ENCODE measurements at regions not wholly inside any gene's neighbourhood (a gene's known extent, or its start where the extent isn't known, plus 50 kb on each side); places are given as distances from the start of the nearest gene placed in this dataset.
"Not testable (repeated sequence)": the region's sequence is repeated elsewhere in the genome, so short reads cannot be mapped to it uniquely, and the experiment has no call there.

DNA sequence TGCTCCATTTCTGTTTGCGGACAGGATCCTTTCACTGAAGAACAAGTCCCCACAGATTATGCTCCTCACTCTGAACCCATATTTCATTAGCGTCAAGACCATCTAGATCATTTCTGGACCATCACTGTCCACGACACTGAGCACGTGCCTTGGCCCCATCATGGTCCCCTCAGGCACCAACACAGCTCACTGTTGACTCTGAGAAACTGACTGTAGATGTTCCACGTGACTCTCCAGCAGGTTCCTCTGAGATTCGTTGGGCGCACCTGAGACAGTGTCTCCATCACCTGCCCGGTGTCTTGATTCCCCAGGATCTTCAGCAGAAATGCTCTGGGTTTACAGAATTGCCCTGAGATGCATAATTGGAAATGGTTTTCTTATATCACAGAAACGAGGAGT lies 985.4 kb downstream of the TMEM121 start:
- no peak for DNase-seq (ENCODE audit: low read depth)
- Histone ChIP-seq H3K9me3 (ENCODE audit: control insufficient read depth, low read length) (no peaks in the 10 kb centered on the region), H3K4me1 (ENCODE audit: control insufficient read depth, insufficient read depth, low read length) (no peaks in the 10 kb centered on the region)

GRCh38 chr14:106513302-106513701 lies 986.9 kb downstream of the TMEM121 start:
- no peak overlapping the region for H3K9ac ChIP-seq (ENCODE audit: low read length)
- no peak overlapping the region for H3K4me3 ChIP-seq (ENCODE audit: low read length)
- H3K27me3 ChIP-seq (replicated peaks; ENCODE audit: control insufficient read depth, insufficient read depth, low read length) = no peaks in the 10 kb centered on the region
- H3K9me3 ChIP-seq (ENCODE audit: control insufficient read depth, low read length) = no peaks in the 10 kb centered on the region
- DNase-seq (ENCODE audit: low read depth) = no peak
- no peaks in the 10 kb centered on the region for H3K4me1 ChIP-seq (ENCODE audit: control insufficient read depth, insufficient read depth, low read length)
- H3K36me3 ChIP-seq (ENCODE audit: control insufficient read depth, insufficient read depth, low read length, severe bottlenecking) = no peaks in the 10 kb centered on the region

More for the DNA sequence above, 985.4 kb downstream of the TMEM121 start:
- Histone ChIP-seq H3K27me3 (replicated peaks; ENCODE audit: control insufficient read depth, insufficient read depth, low read length) (no peaks in the 10 kb centered on the region), H3K36me3 (ENCODE audit: control insufficient read depth, insufficient read depth, low read length, severe bottlenecking) (no peaks in the 10 kb centered on the region), H3K4me3 (ENCODE audit: low read length) (no peak overlapping the region), H3K9ac (ENCODE audit: low read length) (no peak overlapping the region)

DNA sequence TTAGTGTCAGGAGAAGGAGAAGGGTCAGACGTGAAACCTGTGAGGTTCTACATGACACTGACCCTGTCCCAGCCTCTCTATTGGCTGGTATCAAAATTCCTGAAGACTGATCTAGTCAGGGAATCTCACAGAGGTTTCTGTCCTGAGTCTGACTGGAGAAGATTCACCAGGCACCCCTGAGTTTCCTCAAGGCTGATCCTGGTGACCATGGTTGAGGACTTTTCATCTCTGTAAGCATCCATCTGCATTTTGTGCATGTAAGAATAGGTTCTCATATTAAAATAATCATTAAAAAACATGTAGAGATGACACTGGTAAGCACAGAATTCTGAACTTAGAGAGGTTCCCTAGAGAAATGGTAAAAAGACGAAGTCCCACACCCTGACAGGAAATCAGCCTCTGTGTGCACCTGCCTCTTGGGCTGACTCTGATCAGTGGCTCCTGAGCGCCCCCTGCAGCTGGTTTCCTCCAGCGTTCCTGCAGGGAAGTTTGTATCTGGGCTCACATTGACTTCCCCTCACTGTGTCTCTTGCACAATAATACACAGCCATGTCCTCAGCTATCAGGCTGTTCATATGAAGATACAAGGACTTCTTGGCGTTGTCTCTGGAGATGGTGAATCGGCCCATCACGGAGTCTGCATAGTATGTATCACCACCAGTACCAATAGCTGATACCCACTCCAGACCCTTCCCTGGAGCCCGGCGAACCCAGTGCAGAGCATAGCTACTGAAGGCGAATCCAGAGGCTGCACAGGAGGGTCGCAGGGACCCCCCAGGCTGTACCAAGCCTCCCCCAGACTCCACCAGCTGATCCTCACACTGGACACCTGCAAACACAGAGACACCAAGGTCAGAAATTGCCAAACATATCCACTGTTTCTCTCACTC lies 991.9 kb downstream of the TMEM121 start:
- no peak for DNase-seq (ENCODE audit: low read depth)
- no peak overlapping the region for H3K4me3 ChIP-seq (ENCODE audit: low read length)
- H3K4me1 ChIP-seq (ENCODE audit: control insufficient read depth, insufficient read depth, low read length) = no peaks in the 10 kb centered on the region
- H3K9me3 ChIP-seq (ENCODE audit: control insufficient read depth, low read length) = no peaks in the 10 kb centered on the region
- no peak overlapping the region for H3K9ac ChIP-seq (ENCODE audit: low read length)
- no peaks in the 10 kb centered on the region for H3K27me3 ChIP-seq (replicated peaks; ENCODE audit: control insufficient read depth, insufficient read depth, low read length)
- H3K36me3 ChIP-seq (ENCODE audit: control insufficient read depth, insufficient read depth, low read length, severe bottlenecking) = no peaks in the 10 kb centered on the region

- H3K36me3 ChIP-seq (ENCODE audit: control insufficient read depth, insufficient read depth, low read length, severe bottlenecking); DNase-seq (ENCODE audit: low read depth); H3K9me3 ChIP-seq (ENCODE audit: control insufficient read depth, low read length); H3K27me3 ChIP-seq (replicated peaks; ENCODE audit: control insufficient read depth, insufficient read depth, low read length); H3K4me1 ChIP-seq (ENCODE audit: control insufficient read depth, insufficient read depth, low read length); H3K9ac ChIP-seq (ENCODE audit: low read length); H3K4me3 ChIP-seq (ENCODE audit: low read length): not testable (repeated sequence)
Measured at GRCh38 chr14:106522118-106522517, 995.7 kb downstream of the TMEM121 start.

- no peaks in the 10 kb centered on the region for H3K9me3 ChIP-seq (ENCODE audit: control insufficient read depth, low read length)
- H3K36me3 ChIP-seq (ENCODE audit: control insufficient read depth, insufficient read depth, low read length, severe bottlenecking) = no peaks in the 10 kb centered on the region
- DNase-seq (ENCODE audit: low read depth) = no peak
- no peaks in the 10 kb centered on the region for H3K4me1 ChIP-seq (ENCODE audit: control insufficient read depth, insufficient read depth, low read length)
- no peak overlapping the region for H3K4me3 ChIP-seq (ENCODE audit: low read length)
- H3K27me3 ChIP-seq (replicated peaks; ENCODE audit: control insufficient read depth, insufficient read depth, low read length) = no peaks in the 10 kb centered on the region
- no peak overlapping the region for H3K9ac ChIP-seq (ENCODE audit: low read length)
Measured at GRCh38 chr14:106522990-106523389, 996.6 kb downstream of the TMEM121 start.

- Histone ChIP-seq H3K36me3 (ENCODE audit: control insufficient read depth, insufficient read depth, low read length, severe bottlenecking) (no peaks in the 10 kb centered on the region), H3K4me3 (ENCODE audit: low read length) (no peak overlapping the region), H3K9ac (ENCODE audit: low read length) (no peak overlapping the region), H3K4me1 (ENCODE audit: control insufficient read depth, insufficient read depth, low read length) (no peaks in the 10 kb centered on the region), H3K27me3 (replicated peaks; ENCODE audit: control insufficient read depth, insufficient read depth, low read length) (no peaks in the 10 kb centered on the region), H3K9me3 (ENCODE audit: control insufficient read depth, low read length) (peaks cover 3% of the 10 kb centered on the region)
- DNase-seq (ENCODE audit: low read depth) = no peak
Measured at GRCh38 chr14:106528717-106529116, 1002.3 kb downstream of the TMEM121 start.

GRCh38 chr14:106530031-106530422 lies 1003.6 kb downstream of the TMEM121 start:
- Histone ChIP-seq H3K4me3 (ENCODE audit: low read length) (no peak overlapping the region), H3K27me3 (replicated peaks; ENCODE audit: control insufficient read depth, insufficient read depth, low read length) (no peaks in the 10 kb centered on the region), H3K36me3 (ENCODE audit: control insufficient read depth, insufficient read depth, low read length, severe bottlenecking) (no peaks in the 10 kb centered on the region), H3K9ac (ENCODE audit: low read length) (no peak overlapping the region), H3K9me3 (ENCODE audit: control insufficient read depth, low read length) (peaks cover 3% of the 10 kb centered on the region), H3K4me1 (ENCODE audit: control insufficient read depth, insufficient read depth, low read length) (no peaks in the 10 kb centered on the region)
- DNase-seq (ENCODE audit: low read depth) = no peak

DNA sequence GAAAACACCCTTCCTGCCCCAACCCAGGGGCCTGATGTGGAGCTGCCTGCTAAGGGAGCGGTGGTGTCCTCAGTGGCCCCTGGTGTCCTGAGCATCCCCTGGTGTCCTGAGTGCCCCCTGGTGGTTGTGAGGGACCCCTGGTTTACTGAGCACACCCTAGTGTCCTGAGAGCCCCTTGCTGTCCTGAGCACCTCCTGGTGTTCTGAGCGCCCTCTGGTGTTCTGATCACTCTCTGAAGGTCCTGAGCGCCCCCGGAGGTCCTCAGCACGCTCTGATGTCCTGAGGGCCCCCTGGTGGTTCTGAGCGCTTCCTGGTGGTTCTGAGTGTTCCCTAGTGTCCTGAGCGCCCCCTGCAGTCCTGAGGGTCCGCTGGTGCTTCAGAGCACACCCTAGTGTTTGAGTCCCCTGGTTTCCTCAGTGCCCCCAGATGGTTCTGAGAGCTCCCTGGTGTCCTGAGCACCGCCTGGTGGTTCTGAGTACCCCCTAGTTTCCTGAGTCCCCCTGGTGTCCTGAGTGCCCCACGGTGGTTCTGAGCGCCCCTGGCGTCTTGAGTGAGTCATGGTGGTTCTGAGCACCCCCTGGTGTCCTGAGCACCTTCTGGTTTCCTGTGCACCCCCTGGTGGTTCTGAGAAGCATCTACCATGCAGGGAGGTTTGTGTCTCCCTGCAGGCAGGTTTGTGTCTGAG lies 1004.2 kb downstream of the TMEM121 start:
- Histone ChIP-seq H3K4me1 (ENCODE audit: control insufficient read depth, insufficient read depth, low read length) (no peaks in the 10 kb centered on the region), H3K4me3 (ENCODE audit: low read length) (no peak overlapping the region), H3K9me3 (ENCODE audit: control insufficient read depth, low read length) (peaks cover 3% of the 10 kb centered on the region), H3K9ac (ENCODE audit: low read length) (no peak overlapping the region), H3K27me3 (replicated peaks; ENCODE audit: control insufficient read depth, insufficient read depth, low read length) (no peaks in the 10 kb centered on the region), H3K36me3 (ENCODE audit: control insufficient read depth, insufficient read depth, low read length, severe bottlenecking) (no peaks in the 10 kb centered on the region)
- DNase-seq (ENCODE audit: low read depth) = no peak

- H3K9ac ChIP-seq (ENCODE audit: low read length); H3K4me1 ChIP-seq (ENCODE audit: control insufficient read depth, insufficient read depth, low read length); H3K27me3 ChIP-seq (replicated peaks; ENCODE audit: control insufficient read depth, insufficient read depth, low read length); H3K36me3 ChIP-seq (ENCODE audit: control insufficient read depth, insufficient read depth, low read length, severe bottlenecking); H3K9me3 ChIP-seq (ENCODE audit: control insufficient read depth, low read length); DNase-seq (ENCODE audit: low read depth); H3K4me3 ChIP-seq (ENCODE audit: low read length): not testable (repeated sequence)
Measured at GRCh38 chr14:106537597-106537996, 1011.2 kb downstream of the TMEM121 start.

DNA sequence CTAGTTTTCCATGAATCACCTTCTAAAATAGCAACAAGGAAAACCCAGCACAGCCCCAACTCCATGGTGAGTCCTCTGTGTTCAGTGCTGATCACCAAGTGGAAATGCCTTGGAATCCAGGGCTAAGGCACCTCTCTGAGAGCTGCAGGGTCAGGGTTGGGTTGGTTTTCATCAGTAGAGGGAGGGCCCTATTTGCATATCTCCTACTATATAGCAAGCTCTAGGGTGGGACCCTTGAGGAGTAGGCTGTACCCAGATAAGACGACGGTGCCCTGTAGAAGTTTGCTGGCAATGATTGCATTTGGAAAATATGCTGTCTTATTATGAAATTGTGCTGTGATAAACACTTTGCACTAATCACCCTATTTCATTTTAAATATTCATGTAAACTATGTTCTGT lies 1011.8 kb downstream of the TMEM121 start:
- no peaks in the 10 kb centered on the region for H3K36me3 ChIP-seq (ENCODE audit: control insufficient read depth, insufficient read depth, low read length, severe bottlenecking)
- no peaks in the 10 kb centered on the region for H3K9me3 ChIP-seq (ENCODE audit: control insufficient read depth, low read length)
- no peak for DNase-seq (ENCODE audit: low read depth)
- H3K27me3 ChIP-seq (replicated peaks; ENCODE audit: control insufficient read depth, insufficient read depth, low read length) = no peaks in the 10 kb centered on the region
- no peak overlapping the region for H3K4me3 ChIP-seq (ENCODE audit: low read length)
- no peak overlapping the region for H3K9ac ChIP-seq (ENCODE audit: low read length)
- H3K4me1 ChIP-seq (ENCODE audit: control insufficient read depth, insufficient read depth, low read length) = no peaks in the 10 kb centered on the region

GRCh38 chr14:106547735-106548434 lies 1021.5 kb downstream of the TMEM121 start:
- no peaks in the 10 kb centered on the region for H3K27me3 ChIP-seq (replicated peaks; ENCODE audit: control insufficient read depth, insufficient read depth, low read length)
- no peak for DNase-seq (ENCODE audit: low read depth)
- no peaks in the 10 kb centered on the region for H3K36me3 ChIP-seq (ENCODE audit: control insufficient read depth, insufficient read depth, low read length, severe bottlenecking)
- no peak overlapping the region for H3K9ac ChIP-seq (ENCODE audit: low read length)
- no peaks in the 10 kb centered on the region for H3K4me1 ChIP-seq (ENCODE audit: control insufficient read depth, insufficient read depth, low read length)
- no peak overlapping the region for H3K4me3 ChIP-seq (ENCODE audit: low read length)
- no peaks in the 10 kb centered on the region for H3K9me3 ChIP-seq (ENCODE audit: control insufficient read depth, low read length)
